ENCODE measurements at regions not wholly inside any gene's neighbourhood (a gene's known extent, or its start where the extent isn't known, plus 50 kb on each side); places are given as distances from the start of the nearest gene placed in this dataset.

- TF ChIP-seq CTCF (IDR thresholded peaks at IDR 0.05) (no peak), EZH2 (IDR thresholded peaks at IDR 0.05; ENCODE audit: borderline replicate concordance, insufficient read depth, low read depth, low read length, poor library complexity, severe bottlenecking) (no peak)
Observed at GRCh38 chr5:3339092-3339797, 256.4 kb upstream of the IRX1 start.
